Activated CD8-positive, alpha-beta memory T cell treated with anti-CD3 and anti-CD28 coated beads for 4 hours (primary cell): ENCODE measurements at regions not wholly inside any gene's neighbourhood (a gene's known extent, or its start where the extent isn't known, plus 50 kb on each side); places are given as distances from the start of the nearest gene placed in this dataset.

Source experiments
- DNase-seq, 2 donors: peaks; one replicate each; pipeline ENCODE4 v3.0.0-alpha.2; 2020; ENCODE audit warnings: low read depth in 2 of 2

- DNase-seq, result no peak
Observed at GRCh38 chr2:71812736-71813135, 334.9 kb downstream of the CYP26B1 start.

GRCh38 chr2:71811726-71812125 lies 335.9 kb downstream of the CYP26B1 start:
- no peak for DNase-seq

DNA sequence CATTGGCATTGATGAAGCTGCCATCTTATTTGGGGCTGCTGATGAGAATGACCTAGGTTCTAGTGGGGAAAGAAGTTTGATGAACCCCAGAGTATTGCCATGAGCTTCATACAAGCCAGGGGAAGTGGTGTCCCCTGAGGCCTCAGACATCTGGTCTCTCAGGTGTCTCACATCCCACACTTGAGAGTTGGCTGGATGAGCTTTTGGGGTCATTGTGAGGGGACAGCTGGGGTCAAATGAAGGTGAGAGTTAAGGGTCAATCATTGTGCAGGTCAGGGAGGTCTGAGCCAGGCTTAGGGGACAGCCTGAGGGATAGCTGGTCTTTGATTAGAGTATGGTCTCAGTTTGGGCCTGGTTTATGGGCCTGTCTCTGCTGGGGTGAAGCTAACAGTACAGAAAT lies 336.5 kb downstream of the CYP26B1 start:
- DNase-seq, result no peak

DNA sequence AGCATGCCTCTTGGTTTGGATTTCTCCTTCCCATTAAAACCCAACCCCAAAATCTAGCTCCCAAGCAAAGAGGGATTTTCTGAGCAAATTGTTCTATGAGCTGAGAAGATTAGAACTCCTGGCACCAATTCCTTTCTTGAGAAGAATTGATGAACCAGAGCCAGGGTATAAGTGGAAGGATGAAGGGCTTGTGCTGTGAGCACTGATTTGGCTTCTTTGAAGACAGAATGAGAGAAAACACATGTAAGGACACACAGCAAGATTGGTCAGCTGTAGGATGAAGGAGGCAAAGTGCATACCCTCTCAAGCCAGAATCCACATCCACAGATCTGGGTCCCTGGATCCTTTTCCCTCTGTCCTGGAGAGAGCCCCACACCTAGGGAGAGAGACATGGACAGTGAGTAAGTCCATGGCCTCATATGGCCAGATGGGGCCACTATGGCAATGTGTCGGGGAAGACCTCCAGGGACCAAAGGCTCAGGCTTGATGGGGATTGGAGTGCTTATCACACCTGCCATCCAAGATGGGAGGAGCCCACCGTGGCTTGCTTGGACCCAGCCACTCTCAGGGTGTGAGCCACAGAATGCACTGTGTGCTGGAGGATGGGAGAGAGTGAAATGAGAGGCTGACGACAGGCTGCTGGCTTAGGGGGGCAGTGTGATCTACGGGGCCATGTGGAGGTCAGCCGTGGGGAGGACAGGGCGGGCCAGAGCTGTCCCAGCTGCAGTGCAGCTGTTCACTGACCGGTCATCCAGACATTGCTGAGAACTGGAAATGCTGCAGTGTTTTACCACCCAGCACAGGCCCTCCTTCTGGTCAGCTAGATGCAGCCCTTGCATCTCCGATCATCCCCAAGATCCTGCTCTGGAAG lies 339.8 kb downstream of the CYP26B1 start:
- no peak for DNase-seq

GRCh38 chr2:71806432-71806831 lies 341.2 kb downstream of the CYP26B1 start:
- DNase-seq, result no peak

- DNase-seq, result no peak
Observed at GRCh38 chr2:71804281-71804751, 343.3 kb downstream of the CYP26B1 start.

DNA sequence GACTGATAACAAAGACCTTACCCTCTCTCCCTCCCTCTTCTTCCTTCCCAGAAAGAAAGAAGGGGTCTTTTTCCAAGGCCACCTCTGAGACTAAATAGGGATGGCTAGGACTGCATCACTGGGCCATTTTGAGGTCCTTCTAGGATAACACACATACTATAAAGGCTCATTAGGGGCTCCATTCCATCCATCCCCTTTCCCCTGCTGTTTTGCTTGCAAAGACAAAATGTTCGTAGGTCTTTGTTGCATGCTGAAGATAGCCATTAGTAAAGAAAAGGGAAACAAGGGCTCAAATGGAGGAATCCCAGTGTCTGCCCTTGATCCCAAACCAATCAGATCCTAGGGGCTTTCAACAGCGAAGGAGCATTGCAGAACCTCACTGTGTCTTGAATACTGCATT lies 344.3 kb downstream of the CYP26B1 start:
- no peak for DNase-seq

DNA sequence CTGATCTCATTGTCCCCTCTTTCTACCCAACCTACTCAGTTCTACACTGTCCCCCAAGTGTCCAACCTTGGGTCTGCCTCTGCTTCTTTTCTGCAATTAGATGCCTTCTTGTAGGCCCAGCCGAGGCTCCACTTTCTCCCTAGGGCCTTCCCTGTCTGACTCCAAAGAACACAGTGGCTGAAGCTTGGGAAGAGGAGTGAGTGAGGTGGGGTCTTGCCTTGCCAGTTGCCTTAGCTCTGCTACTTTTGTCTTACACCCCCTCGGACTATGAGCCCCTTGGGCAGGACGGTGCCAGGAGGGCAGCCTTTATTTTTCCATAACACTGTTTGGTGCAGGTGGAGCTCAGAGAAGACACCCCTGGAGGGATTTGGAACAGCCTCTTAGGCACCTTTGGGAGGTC lies 345.1 kb downstream of the CYP26B1 start:
- DNase-seq, result no peak

DNA sequence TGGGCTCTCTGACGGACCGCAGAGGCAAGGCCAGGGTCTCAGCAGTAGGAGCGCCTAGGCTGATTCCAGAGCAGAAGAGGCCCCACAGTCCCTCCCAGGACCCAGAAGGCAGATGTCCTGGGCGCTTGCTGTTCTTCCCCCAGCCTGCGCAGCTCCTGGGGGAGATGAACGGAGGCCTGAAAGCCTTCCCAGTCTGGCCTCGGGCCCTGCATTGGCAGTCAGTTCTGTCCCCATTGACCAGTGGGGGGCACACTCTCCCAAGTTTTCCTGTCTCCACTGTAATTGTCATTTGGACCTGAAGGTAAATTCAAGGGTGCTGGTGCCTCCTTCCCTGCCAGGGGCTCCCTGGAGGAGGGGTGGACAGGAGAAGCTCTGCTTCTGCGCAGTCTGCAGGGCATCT lies 345.7 kb downstream of the CYP26B1 start:
- DNase-seq, result no peak

- no peak for DNase-seq
Observed at GRCh38 chr2:71801556-71801955, 346.1 kb downstream of the CYP26B1 start.

- DNase-seq, result no peak
Observed at GRCh38 chr2:71800851-71801250, 346.8 kb downstream of the CYP26B1 start.

DNA sequence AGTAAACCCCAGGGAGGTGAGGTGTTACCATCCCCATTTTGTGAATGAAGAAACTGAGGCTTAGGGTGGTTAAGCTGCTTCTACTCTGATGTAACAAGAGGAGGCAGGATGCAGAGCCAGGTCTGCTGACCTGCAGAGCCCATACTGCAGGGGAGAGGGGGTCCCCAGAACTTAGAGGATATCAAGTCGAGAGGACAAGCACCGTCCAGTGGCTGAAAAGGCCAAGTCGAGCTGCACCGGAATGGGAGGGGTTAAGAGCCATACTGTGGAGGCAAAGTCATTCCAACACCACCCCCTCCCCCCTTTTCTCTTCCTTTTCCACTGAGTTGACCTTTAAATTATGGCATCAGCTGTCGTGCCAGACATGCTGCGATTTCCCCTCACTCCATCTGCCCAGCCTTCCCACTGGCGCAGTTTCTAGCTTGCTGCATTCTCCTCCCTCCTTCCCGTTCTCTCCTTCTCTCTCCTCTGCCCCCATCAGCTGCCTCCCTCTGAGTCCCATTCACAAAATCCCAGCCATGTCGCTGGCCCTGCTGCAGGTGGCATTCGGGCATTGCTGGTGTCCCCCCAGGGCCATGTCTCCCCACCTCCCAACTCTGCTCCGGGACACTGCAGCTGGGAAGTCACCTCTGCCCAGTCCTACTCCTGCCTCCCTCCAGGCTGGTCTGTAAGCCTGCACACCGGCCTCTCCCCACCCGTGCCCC lies 346.9 kb downstream of the DYSF start:
- DNase-seq, result no peak

DNA sequence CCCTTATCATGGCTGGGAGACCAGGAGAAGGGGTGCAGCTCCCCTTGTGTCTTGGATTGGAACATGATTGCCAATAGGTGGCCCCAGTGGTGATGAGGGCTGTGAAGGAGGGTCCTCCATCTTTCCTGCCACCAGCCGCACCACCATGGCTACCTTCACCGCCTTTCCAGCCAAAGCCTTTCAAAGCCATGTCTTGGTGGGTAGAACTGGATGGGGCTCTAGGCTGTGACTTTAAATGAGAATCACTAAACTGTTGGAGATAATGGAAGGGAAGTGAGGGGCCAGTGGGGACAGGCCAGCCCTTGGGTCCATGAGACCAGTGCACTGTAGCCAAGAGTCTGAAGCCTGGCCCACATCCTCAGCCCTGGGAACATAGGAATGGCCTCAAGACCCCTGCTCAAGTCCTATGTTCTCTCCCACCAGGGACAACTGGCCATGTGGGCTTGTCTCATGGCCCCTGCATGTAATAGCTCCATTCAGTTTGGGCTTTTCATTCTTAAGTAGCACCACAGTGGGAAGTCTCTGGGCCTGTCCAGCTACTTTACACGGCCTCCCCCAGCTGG lies 345.7 kb downstream of the DYSF start:
- DNase-seq, result no peak

DNA sequence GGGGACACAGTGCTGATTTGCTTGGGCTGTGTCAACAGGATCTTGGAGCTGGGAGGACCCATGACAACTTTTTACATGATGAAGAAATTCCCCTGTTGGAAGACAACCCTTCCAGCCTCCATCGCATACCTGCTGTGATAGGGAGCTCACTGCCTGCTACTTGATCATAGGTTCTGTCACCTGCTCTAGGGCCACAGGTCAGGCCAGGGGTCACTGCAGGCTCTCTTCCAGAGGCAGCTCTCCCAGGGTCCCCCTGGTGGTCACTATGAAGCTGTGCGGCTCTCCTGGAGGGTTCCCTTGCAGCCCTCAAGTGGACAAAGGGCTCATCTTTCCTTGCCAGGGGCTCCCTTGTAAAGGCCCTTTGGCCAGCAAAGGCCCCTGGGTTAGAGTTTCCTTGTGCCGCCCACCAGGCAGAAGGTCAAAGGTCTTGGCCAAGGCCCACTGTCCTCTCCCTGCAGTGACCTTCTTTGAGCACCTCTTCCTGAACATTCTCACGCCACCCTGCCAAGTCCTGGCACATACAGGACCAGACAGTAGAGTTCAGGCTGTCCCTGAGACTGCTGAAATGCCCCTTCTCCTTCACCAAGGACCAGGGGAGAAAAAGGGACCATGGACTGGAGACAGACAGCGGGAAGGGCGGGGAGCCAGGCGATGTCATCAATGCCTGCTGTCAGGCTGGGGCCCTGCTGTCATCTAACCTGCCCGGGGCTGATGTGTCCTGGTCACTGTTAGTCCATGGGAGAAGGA lies 345.1 kb downstream of the DYSF start:
- no peak for DNase-seq

DNA sequence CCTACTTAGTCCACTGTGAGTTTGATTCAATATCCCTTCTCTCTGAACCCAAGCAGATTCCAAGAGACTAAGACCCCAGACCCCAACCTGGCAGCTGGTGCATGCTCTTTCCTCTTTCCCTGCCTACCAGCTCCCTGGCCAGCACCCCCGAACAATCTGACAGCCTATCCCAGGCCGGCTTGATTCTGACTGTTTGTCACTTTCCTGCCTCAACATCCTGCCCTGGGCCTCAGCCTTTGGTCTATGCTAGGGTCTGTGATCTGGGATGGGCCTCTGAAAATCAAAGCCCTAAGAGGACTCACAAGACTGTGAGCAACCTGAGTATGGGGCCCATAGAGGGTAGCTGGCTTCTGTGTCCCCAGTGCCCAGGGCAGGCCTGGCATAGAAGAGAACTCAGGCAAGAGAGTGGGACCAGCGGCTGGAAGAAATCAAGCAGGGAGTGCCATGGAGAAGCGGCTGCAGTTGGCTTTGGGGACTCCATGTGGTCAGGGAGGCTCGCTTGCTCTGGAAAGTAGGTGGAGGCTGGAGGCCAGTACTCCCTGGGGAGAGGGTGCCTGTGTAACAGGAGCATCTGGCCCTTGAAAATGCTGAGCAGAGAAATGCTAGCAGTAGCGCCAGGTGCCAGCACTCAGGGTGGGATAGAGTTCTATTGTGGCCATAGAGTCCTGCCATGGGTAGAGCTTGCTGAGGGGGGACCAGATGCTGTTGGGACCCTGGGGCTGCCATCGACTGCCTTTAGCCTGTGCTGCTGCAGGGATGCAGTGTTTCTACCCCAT lies 343.9 kb downstream of the DYSF start:
- no peak for DNase-seq

GRCh38 chr2:71796174-71796593 lies 342.8 kb downstream of the DYSF start:
- no peak for DNase-seq

- no peak for DNase-seq
Observed at GRCh38 chr2:71795486-71795885, 342.1 kb downstream of the DYSF start.

DNA sequence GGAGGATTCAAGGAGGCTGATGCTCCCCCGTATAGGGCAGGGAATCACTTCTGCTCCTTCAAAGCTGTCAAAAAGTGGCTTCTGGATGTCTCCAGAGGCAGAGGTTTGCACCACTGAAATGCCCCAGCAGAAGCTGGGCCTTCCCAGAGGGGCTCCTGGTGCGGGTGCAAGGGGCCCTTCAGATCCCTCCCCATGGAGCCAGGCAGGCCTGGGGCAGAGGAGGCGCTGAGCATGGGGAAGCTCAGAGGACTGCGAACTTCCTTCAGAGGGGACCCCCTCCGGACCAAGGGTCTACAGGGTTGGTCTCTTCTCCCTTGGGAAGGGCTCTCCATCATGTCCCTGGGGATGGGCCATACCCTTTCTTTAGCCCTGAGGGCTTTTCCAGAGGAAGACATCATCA lies 341.2 kb downstream of the DYSF start:
- no peak for DNase-seq

- DNase-seq, result no peak
Observed at GRCh38 chr2:71793926-71794325, 340.6 kb downstream of the DYSF start.

DNA sequence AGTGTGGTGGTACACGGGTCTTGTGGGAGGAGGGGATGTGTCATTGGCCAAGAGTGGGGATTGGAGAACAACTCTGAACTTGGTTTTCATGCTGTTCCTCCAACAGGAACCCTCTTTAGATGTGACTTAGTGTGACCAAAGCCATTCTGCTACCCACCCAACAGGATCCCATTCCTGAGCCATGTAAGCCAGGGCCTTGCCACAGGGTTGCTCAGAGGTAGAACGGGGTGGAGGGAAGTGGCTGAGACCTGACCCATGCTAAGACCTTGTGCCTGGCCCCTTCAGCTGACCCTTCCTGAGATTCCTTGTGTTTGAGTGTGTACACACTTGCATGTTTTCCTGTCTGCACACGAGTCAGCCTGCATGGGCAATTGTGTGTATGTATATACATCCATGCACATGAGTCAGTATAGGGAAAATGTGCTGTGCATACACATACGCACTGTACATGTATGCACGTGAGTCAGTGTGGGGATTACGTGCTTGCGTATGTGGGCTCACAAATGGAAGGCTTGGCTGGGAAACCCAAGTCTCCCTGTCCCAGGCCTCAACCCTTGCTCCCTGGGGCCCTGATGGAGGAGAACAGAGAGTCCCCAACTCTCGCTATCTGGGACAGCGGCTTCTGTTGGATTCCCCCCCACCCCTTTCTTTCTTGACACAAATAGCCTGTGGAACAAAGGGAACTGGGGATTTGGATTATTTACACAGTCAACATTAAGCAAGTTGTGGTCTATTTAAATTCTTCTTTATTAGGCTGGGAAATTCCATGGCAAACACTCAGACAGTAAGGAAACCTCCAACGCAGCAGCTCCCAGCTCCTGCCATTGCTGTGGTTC lies 339.8 kb downstream of the DYSF start:
- no peak for DNase-seq
